Body of pancreas (tissue), 4 donors: ENCODE measurements at regions not wholly inside any gene's neighbourhood (a gene's known extent, or its start where the extent isn't known, plus 50 kb on each side); places are given as distances from the start of the nearest gene placed in this dataset.
"Not testable (repeated sequence)": the region's sequence is repeated elsewhere in the genome, so short reads cannot be mapped to it uniquely, and the experiment has no call there.

Experiments
- ATAC-seq: fragments of 150-250 bp; one replicate; pipeline ENCODE4 v1.9.1; 2016
- DNase-seq, 4 donors: peaks; one replicate each; pipeline ENCODE4 v3.0.0-alpha.2; 2019
- H3K27ac ChIP-seq, 4 donors: fragments of 200-600 bp; sonication (generic); 1 replicate in 3 of 4; 2 replicates in 1 of 4; pipeline versions ENCODE4 v1.5.1 to v1.6.1; 2016 to 2019; ENCODE audit warnings: mild to moderate bottlenecking in 1 of 4, mixed read lengths in 1 of 4, moderate library complexity in 1 of 4
- H3K27me3 ChIP-seq, 2 donors: fragments of 200-600 bp; sonication (generic); one replicate each; pipeline ENCODE4 v1.6.0; 2016; ENCODE audit warnings: mild to moderate bottlenecking in 1 of 2
- H3K36me3 ChIP-seq, 2 donors: fragments of 200-600 bp; sonication (generic); replicated peaks in 1 of 2; 2 replicates each; pipeline ENCODE4 v1.5.1; 2016; ENCODE audit warnings: low read depth in 2 of 2; ENCODE audit not compliant: insufficient read depth in 1 of 2
- H3K4me1 ChIP-seq: fragments of 200-600 bp; sonication (generic); one replicate; pipeline ENCODE4 v1.6.0; 2016
- H3K4me3 ChIP-seq, 2 donors: fragments of 200-600 bp; sonication (generic); 1 replicate in 1 of 2; 2 replicates in 1 of 2; pipeline ENCODE4 v1.5.1; 2016 to 2019
- H3K9me3 ChIP-seq, 3 donors: fragments of 200-600 bp; sonication (generic); 1 replicate in 2 of 3; 2 replicates in 1 of 3; pipeline ENCODE4 v1.5.1; 2016
- CTCF ChIP-seq, 7 experiments: fragments of 450-650 bp in 4 of 7; fragments of 200-600 bp in 3 of 7; sonication (generic) in 3 of 7; IDR thresholded peaks; one replicate each; pipeline ENCODE4 v1.5.1; 2016 to 2019; ENCODE audit warnings: antibody characterized with exemption in 7 of 7
- POLR2A ChIP-seq, 3 donors: fragments of 450-650 bp; IDR thresholded peaks; one replicate each; pipeline ENCODE4 v1.6.1; 2016; ENCODE audit warnings: antibody characterized with exemption in 3 of 3, mild to moderate bottlenecking in 2 of 3
- WGBS, 2 donors: methylation state at CpG; one replicate each; pipeline ENCODE4 v1.1.5; 2017; 5-methylcytosine and 5-hydroxymethylcytosine counted together
- intact Hi-C: fragments of 100-400 bp; cut with DNase I; formaldehyde crosslinking; loops from one replicate; pipeline ENCODE4 v1.15.1; 2023

GRCh38 chr10:11685787-11686218 lies 56.4 kb upstream of the ECHDC3 start:
- no peak overlapping the region for H3K4me3 ChIP-seq

GRCh38 chr10:11684717-11685645 lies 57.2 kb upstream of the ECHDC3 start:
- ATAC-seq: peak; percentile 15
- Histone ChIP-seq H3K27me3 (no peaks in the 10 kb centered on the region), H3K36me3 (no peaks in the 10 kb centered on the region), H3K9me3 (no peaks in the 10 kb centered on the region), H3K27ac (peak overlapping the region in 2 of 4 donors; percentile 40 to 46), H3K4me3 (no peak overlapping the region), H3K4me1 (peaks cover 22% of the 10 kb centered on the region)
- WGBS, 2 donors: 65 to 82% methylated on average over 23 to 26 of the region's 26 CpGs
- intact Hi-C loops: no loop called here
- TF ChIP-seq CTCF (IDR thresholded peaks at IDR 0.05) (no peak), POLR2A (IDR thresholded peaks at IDR 0.05) (no peak)
- DNase-seq: peak in 3 of 4 donors; percentile 21 to 52 (median 40)

More at GRCh38 chr10:11685787-11686218, 56.4 kb upstream of the ECHDC3 start:
- 13 to 25% methylated on average over 7 of the region's 7 CpGs for WGBS, 2 donors
- Histone ChIP-seq H3K27ac (peak overlapping the region in 1 of 4 donors; percentile 46), H3K4me1 (peaks cover 26% of the 10 kb centered on the region), H3K9me3 (no peaks in the 10 kb centered on the region), H3K27me3 (no peaks in the 10 kb centered on the region), H3K36me3 (no peaks in the 10 kb centered on the region)
- DNase-seq (peak; percentile 52 to 74 (median 64)), ATAC-seq (no peak)
- TF ChIP-seq CTCF (IDR thresholded peaks at IDR 0.05) (no peak), POLR2A (IDR thresholded peaks at IDR 0.05) (no peak)
- intact Hi-C loops: no loop called here

- intact Hi-C loops, ATAC-seq, DNase-seq, H3K9me3 ChIP-seq, H3K27me3 ChIP-seq, H3K4me3 ChIP-seq, H3K36me3 ChIP-seq: not testable (repeated sequence)
- Histone ChIP-seq H3K4me1 (peaks cover 17% of the 10 kb centered on the region), H3K27ac (peak overlapping the region in 2 of 4 donors; percentile 40 to 46)
- WGBS, 2 donors: 83 to 88% methylated on average over 4 of the region's 4 CpGs
These were observed 57.9 kb upstream of the ECHDC3 start for GRCh38 chr10:11684341-11684716.

DNA sequence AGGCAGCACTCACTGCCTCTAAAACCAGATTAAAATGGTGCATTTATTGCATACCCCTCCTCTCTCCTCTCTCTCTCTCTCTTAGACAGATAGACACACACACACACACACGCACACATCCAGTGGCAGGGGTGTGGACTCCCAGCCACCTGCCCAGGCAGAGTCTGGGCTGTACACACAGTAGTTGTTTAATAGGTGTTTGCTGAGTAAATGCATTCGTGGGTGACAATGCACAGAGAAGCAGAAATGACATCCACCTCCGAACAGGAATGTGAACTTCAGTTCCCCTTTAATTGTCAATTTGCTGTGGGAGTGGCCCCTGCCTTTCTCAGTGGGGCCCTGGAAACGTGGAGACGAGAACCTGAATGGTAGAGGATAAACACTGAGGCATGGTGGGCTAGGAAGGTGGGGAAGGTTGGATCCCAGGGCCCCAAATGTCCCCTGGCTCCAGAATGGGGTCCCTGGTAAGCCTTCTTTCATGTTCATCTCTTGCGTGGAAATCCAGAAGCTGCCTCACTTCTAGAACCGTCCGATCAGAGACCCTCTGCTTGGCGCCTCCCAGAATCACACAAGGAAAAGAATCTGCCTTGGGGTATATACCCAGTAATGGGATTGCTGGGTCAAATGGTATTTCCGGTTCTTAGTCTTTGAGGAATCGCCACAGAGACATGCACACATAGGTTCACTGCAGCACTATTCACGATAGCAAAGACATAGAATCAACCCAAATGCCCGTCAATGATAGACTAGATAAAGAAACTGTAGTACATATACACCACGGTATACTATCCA lies 58.5 kb upstream of the ECHDC3 start:
- H3K36me3 ChIP-seq: no peaks in the 10 kb centered on the region
- ATAC-seq (no peak), DNase-seq (no peak)
- no peaks in the 10 kb centered on the region for H3K27me3 ChIP-seq
- no peak overlapping the region for H3K27ac ChIP-seq
- no peak for TF ChIP-seq CTCF (IDR thresholded peaks at IDR 0.05)
- TF ChIP-seq POLR2A (IDR thresholded peaks at IDR 0.05): no peak
- peaks cover 17% of the 10 kb centered on the region for H3K4me1 ChIP-seq
- intact Hi-C loops: no loop called here
- WGBS, 2 donors: 88% methylated on average over 14 of the region's 14 CpGs
- H3K4me3 ChIP-seq: no peak overlapping the region
- H3K9me3 ChIP-seq: no peaks in the 10 kb centered on the region

DNA sequence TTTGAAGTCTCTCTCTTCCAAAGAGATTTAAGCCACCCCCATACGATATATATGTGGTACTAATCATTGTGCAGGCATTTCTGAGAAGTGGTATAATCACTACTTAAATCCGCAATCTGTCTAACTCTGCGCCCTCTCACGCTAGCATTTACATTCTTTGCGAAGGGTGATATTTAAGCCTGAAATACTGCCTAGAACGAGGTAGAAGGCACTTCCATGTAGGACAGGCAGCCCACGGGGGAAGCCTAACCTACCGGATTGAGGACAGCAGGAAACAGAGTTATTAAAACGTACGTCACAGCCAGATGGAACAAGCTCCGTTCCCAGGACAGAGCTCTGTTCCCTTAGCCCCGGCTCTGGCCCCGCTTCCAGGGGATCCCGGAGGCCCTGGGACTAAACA lies 59.3 kb upstream of the ECHDC3 start:
- intact Hi-C loops: no loop called here
- no peaks in the 10 kb centered on the region for H3K36me3 ChIP-seq
- H3K9me3 ChIP-seq: no peaks in the 10 kb centered on the region
- whole genome bisulfite sequencing, 2 donors: 77 to 90% methylated on average over 14 of the region's 14 CpGs
- H3K4me3 ChIP-seq: no peak overlapping the region
- peaks cover 14% of the 10 kb centered on the region for H3K4me1 ChIP-seq
- no peak for TF ChIP-seq CTCF (IDR thresholded peaks at IDR 0.05)
- no peak for TF ChIP-seq POLR2A (IDR thresholded peaks at IDR 0.05)
- ATAC-seq (no peak), DNase-seq (no peak)
- H3K27me3 ChIP-seq: no peaks in the 10 kb centered on the region
- no peak overlapping the region for H3K27ac ChIP-seq
